ENCODE measurements at regions not wholly inside any gene's neighbourhood (a gene's known extent, or its start where the extent isn't known, plus 50 kb on each side); places are given as distances from the start of the nearest gene placed in this dataset.

GRCh38 chr9:95623640-95624039 is 106.9 kb upstream of the PTCH1 start:
- DNase-seq (ENCODE audit: low spot score) = no peak

- DNase-seq (ENCODE audit: low spot score) = no peak
These were observed 104.0 kb upstream of the PTCH1 start for GRCh38 chr9:95620722-95621121.

DNA sequence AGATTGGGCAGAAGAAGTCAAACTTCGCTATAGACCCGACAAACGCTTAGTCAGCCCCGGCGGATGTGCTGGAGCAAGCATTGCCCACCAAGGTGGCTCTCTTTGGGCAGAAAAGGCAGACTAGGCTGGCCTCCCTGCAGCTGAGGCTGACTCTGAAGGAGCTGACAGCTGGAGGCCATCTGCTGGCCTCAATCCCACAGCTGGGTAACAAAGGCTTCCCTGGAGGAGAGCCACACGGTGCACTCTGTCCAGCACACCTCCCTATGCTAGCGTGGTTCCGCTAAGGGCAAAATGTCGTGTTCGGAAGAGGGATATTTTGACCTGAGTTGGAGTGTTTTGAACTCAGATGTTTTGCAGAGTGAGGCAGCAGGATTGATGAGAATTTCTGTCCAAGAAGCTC is 103.5 kb upstream of the PTCH1 start:
- DNase-seq (ENCODE audit: low spot score) = no peak

GRCh38 chr9:95615246-95615645 is 98.5 kb upstream of the PTCH1 start:
- no peak for DNase-seq (ENCODE audit: low spot score)

GRCh38 chr9:95613670-95614069 is 96.9 kb upstream of the PTCH1 start:
- DNase-seq (ENCODE audit: low spot score) = no peak

GRCh38 chr9:95611354-95611753 is 94.6 kb upstream of the PTCH1 start:
- no peak for DNase-seq (ENCODE audit: low spot score)

DNA sequence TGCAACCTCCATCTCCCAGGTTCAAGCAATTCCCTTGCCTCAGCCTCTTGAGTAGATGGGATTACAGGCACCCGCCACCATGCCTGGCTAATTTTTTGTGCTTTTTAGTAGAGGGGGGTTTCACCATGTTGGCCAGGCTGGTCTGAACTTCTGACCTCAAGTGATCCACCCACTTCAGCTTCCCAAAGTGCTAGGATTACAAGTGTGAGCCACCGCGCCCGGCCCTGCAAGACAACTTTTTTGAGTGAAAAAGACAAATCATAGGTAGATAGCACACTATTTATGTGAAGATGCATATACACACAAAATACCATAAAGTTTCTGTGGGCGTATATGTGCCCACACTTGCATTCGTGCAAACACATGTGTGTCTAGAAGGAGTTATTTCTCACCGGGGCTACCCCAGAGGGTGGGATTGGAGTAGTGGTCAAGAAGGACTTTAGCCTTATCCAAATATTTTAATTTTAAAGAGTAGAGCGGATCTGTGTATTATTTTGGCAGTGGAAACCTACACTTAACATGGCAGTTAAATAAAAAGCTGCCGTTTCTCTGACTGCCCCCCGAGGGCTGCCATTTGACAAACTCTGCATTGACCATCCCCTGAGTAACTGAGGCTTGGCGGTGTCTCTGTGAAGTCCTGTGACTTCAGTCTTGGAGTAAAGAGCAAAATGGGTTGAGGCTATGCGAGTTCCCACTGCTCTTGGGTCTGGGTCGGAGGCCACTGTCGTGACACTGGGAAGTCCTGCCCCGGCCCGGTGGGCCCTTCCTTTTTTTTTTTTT is 93.4 kb upstream of the PTCH1 start:
- DNase-seq (ENCODE audit: low spot score) = no peak

- DNase-seq (ENCODE audit: low spot score) = no peak
These were observed 92.7 kb upstream of the PTCH1 start for GRCh38 chr9:95609426-95609825.

DNA sequence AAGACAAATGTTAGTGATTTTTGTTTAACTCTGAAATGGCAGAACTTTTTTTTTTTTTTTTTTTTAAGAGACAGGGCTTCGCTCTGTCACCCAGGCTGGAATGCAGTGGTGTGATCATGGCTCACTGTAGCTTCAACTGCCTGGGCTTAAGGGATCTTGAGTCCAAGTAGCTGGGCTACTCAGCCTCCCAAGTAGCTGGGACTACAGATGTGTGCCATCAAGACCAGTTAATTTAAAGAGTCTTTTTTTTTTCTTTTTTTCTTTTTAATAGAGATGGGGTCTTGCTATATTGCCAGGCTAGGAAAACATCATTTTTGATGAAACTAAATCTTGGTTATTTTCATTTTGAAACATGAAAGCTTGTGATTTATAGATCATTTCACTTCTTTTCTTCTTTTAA is 91.6 kb upstream of the PTCH1 start:
- DNase-seq (ENCODE audit: low spot score) = no peak

DNA sequence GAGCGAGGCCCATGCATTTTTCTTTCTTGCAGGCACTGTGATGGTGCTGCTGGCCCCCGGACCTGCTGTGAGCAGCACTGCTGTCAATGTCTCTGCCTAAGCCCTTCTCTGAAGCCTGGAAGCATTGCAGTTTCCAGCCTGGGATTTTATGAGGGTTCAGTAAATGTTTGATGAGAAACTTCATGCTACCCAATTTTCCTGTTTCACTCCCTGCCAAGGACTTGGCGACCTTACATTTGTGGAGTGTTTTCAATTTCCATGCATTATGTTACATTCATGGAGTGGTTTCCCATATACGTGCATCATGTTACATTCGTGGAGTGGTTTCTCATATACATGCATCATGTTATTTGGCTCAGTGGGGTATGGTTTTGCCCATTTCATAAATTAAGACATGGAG is 90.7 kb upstream of the PTCH1 start:
- no peak for DNase-seq (ENCODE audit: low spot score)

DNA sequence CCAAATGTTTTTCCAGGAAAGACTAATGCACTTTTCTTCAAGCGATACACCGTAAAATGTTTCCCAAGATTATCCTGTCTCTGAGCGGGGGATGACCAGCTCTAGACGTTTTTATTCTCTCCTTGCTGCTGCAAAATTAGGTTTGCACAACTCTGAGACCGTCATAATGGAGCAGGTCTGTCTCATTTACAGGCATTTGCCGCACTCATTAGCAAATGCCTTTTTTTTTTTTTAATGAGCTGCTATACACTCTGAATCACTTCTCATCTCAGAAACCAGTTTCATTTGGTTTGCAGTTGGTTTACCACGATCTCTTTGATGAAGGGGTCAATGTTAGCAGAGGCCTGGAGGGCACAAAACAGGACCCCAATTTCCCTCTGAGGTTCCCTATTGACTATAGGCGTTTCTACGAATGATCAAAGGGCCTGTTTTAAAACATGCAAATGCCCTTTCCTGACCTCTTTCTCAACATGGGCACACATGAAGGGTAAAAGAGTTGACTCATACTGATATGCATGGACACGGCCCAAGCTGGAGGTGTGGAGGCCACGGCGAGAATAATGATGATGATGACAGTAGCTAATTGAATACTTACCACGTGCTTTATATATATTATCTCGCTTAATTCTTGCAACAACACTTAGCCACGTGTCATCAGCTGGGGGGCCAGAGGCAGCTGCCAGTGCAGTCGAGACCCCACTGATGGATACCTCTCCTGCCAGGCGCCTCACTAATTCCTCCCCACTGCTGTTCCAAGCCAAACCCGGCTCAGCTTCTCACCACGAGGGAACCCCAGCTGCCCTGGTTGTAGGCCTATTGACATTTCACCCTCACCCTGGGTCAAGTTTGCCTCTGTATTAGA is 89.9 kb upstream of the PTCH1 start:
- DNase-seq (ENCODE audit: low spot score) = no peak

GRCh38 chr9:95605816-95606488 is 89.2 kb upstream of the PTCH1 start:
- DNase-seq (ENCODE audit: low spot score) = no peak

GRCh38 chr9:95605101-95605500 is 88.3 kb upstream of the PTCH1 start:
- DNase-seq (ENCODE audit: low spot score) = no peak

DNA sequence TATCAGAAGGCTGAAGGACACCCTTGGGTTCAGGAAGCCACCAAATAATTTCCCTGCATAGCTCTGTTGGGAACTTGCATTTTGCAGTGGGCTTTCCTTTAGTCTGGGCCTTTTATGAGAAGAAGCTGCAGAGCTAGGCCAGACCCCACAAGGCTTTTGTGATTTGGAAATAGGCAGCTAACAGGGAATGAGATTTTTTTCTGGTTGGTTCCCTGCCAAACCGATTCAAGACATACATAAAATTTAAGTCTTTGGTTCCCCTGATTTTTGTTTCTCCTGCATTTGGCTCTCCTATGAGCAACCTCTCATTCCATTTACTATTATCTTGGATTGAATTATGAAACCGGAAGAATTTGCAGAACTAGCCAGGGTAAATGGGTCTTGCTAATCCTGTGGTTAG is 81.5 kb upstream of the PTCH1 start:
- no peak for DNase-seq (ENCODE audit: low spot score)

DNA sequence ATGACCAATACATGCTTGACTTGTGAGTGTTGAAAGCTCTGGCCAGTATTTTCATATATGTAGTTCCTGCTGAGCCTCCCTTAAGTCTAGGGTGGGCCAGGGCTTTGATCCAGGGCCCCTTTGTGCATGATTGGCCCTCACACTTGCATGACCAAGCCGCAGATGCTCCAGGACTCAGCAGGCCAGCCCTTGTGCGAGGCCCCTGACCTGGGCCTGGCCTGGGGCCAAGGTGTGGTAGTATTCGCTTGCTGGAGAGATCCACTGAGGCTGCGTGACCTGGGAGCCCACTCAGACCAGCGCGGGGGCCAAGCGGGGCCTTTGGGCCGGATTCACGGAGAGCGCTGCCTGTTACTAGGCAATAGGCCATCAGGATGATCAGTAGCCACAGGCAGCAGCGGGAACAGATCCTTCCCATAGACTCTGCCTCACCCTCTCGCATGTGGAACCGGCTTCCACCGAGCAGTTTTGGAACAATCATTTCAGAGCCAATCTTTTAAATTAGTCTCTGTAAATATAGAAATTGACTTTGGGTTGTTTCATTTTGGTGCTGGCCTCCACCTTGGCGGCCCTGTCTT is 79.0 kb upstream of the PTCH1 start:
- no peak for DNase-seq (ENCODE audit: low spot score)

GRCh38 chr9:95592931-95593330 is 76.2 kb upstream of the PTCH1 start:
- no peak for DNase-seq (ENCODE audit: low spot score)

DNA sequence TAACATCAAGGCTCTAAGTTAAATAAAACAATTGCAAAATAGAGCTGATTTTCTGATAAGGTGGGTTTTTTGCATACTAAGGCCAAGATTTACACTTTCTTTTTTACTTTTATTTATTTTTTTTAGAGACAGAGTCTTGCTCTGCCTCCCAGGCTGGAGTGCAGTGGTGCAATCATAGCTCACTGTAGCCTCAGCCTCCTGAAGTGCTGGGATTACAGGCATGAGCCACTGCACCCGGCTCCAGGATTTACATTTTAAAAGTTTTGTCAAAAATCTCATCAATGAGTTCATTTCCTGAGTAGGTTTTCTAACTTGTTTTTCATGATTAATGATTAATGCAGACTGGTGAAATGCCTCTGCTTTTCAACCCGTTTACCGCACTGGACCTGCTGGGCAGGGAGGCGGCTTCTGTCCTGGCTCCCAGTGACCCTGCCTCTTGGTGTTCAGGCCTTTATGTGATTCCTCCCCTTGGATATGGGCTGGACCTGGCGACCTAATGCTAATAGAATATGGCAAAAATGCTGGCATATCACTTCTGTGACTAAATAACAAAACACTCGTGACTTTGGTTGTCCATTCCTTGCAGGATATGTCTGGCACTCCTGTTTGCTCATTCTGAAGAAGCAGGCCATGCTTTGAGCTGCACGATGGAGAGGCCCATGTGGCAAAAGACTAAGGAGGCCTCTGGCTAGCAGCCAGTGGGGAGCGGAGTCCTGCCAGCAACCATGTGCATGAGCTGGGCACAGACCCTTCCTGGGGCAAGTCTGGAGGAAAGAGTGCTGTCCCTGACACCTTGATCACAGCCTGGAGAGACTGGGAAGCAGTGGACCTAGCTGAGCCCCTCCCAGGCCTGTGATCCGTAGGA is 72.2 kb upstream of the PTCH1 start:
- DNase-seq (ENCODE audit: low spot score) = no peak

GRCh38 chr9:95587021-95587964 is 70.5 kb upstream of the PTCH1 start:
- DNase-seq (ENCODE audit: low spot score) = no peak

- no peak for DNase-seq (ENCODE audit: low spot score)
These were observed 69.6 kb upstream of the PTCH1 start for GRCh38 chr9:95586326-95586725.

DNA sequence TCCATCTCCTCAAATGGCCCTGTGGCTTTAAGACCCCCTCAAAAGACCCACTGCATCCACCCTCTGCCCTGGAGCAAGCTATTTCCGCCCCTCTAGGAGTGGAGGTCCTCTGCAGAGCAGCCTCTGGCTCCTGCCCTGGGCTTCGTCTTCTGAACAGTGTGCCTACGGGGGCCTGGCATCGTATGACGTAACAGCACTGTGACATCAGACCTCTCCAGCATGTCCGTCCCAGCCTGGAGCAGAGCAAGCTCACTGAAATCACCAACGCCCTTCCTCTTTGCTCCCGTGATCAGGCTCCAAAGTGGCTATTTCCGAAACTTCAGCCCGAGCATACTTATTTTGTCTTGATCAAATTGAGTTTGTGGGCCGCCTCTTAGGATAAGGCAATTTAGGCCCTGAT is 69.1 kb upstream of the PTCH1 start:
- DNase-seq (ENCODE audit: low spot score) = no peak

Measured in AG08395 (cell line).